HG02970 (cell line): ENCODE measurements at regions not wholly inside any gene's neighbourhood (a gene's known extent, or its start where the extent isn't known, plus 50 kb on each side); places are given as distances from the start of the nearest gene placed in this dataset.

Source experiments
- ATAC-seq: cut with Tn5 transposase; IDR thresholded peaks from one replicate; pipeline ENCODE4 v1.9.1; 2021; ENCODE audit warnings: mild to moderate bottlenecking, moderate library complexity, moderate number of reproducible peaks; ENCODE audit not compliant: unreplicated experiment, low FRiP score

- ATAC-seq, result no peak
Observed at GRCh38 chr13:74045583-74045982, 88.6 kb downstream of the KLF12 start.

DNA sequence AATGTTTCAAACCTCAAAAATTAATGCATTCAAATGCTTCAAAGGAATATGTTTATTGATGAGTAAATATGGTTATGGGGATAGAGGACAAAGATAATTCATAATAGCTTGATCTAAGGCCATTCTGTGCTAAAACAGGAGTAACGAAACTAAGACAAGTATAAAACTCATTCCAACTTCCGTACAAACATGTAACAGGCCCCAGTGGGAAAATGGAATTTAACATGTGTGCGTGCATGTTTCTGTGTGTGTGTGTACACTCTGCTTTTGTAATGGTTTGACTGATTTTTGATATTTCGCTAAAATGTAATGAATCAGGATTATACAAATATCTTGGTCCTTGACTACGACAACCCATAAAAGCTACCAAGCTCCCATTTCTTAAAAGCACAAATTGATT lies 91.0 kb downstream of the KLF12 start:
- no peak for ATAC-seq

GRCh38 chr13:74040200-74040599 lies 94.0 kb downstream of the KLF12 start:
- ATAC-seq, result no peak

GRCh38 chr13:74039667-74040066 lies 94.5 kb downstream of the KLF12 start:
- ATAC-seq, result no peak

- no peak for ATAC-seq
Observed at GRCh38 chr13:74039154-74039553, 95.0 kb downstream of the KLF12 start.

DNA sequence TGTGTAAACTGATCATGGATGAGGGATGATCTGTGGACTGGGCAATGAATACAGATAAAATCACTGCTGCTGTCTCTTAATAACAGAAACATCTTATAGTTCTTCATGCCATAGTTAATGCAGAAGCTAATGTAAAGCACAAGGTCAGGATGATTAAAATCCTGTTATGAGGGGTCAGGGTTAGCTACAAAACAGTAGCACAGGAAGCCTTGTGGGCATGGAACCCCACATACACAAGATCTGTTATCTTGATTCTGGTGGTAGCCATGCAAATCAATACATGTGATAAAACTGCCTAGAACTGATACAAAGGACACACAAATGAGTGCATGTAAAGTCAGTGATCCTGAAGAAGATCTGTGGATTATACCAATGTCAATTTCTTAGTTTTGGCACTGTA lies 96.4 kb downstream of the KLF12 start:
- ATAC-seq, result no peak

GRCh38 chr13:74036373-74036772 lies 97.8 kb downstream of the KLF12 start:
- ATAC-seq, result no peak

GRCh38 chr13:74035896-74036295 lies 98.3 kb downstream of the KLF12 start:
- ATAC-seq, result no peak

DNA sequence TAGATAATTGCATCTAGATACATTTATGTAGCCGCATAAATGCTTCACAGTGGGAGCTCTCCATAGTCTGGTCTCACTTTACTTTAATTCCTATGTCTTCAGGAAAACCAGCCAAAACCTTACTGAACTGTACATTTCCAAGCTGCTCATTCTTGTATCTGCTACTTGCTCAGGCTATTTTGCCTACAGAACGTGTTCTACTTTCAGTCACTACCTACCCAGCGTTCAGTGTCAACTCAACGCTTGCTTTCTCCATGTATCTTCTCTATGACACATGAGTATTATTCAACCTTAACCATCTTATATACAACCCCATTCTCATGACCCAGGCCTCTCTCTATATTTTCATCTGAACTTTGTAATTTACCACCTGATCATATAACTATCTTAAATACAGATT lies 101.9 kb downstream of the KLF12 start:
- ATAC-seq, result no peak

GRCh38 chr13:74027161-74027779 lies 106.9 kb downstream of the KLF12 start:
- peak; percentile 31 for ATAC-seq

- ATAC-seq, result peak; percentile 91
Observed at GRCh38 chr13:74026753-74027152, 107.5 kb downstream of the KLF12 start.

DNA sequence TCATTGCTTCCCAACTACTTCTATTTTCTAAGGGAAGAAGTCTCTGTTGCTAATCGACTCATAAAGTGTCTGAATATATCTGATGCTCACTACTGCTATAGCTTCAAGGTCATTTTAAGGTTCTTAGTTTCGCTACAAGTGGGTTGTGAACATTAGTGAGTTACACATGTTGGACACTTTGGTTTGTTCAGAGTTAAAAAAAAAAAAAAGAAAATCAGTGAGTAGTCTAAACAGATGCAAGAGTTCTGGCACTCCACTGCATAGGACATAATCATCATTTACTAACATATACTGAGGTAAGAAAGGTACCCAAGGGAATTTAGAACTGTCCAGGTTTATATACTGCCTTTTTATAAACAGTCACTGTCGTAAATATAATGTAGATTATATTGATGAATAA lies 108.8 kb downstream of the KLF12 start:
- no peak for ATAC-seq

GRCh38 chr13:74024856-74025255 lies 109.3 kb downstream of the KLF12 start:
- no peak for ATAC-seq

GRCh38 chr13:74024314-74024713 lies 109.9 kb downstream of the KLF12 start:
- ATAC-seq, result no peak

- ATAC-seq, result no peak
Observed at GRCh38 chr13:74023484-74023883, 110.7 kb downstream of the KLF12 start.

- ATAC-seq, result no peak
Observed at GRCh38 chr13:74021505-74021904, 112.7 kb downstream of the KLF12 start.

DNA sequence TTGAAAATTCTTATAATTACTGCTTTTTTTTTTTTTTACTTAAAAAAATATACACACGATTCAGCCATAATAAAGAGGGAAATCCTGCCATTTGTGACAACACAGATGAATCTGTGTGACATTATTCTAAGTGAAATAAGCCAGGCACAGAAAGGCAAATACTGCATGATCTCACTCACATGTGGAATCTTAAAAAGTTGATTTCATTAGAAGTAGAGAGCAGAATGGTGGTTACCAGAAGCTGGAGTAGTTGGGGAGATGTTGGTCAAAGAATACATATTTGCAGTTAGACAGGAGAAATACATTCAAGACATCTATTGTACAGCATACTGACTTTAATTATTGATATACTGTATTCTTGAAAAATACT lies 116.2 kb downstream of the KLF12 start:
- ATAC-seq, result no peak

GRCh38 chr13:74017301-74018061 lies 116.7 kb downstream of the KLF12 start:
- no peak for ATAC-seq

GRCh38 chr13:74015137-74015536 lies 119.1 kb downstream of the KLF12 start:
- no peak for ATAC-seq

GRCh38 chr13:74009100-74009668 lies 125.0 kb downstream of the KLF12 start:
- no peak for ATAC-seq

DNA sequence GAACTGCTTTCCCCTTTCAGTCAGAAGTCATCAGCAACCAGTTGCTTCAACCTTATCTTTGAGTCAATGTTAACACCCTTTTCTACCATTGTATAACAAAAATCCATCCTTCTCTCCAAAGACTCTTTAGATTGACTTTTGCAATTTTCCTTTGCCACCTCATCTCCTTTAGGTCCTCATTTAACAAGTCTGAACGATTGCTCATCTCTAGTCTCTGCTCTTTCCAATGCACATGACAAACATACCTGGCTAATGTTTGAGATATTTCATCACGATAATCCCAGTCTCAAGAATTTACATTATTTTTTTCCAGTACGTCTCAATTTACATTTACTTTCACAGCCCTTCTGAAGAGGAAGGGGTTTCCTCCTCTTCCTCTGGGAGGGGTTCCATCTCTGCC lies 127.5 kb downstream of the KLF12 start:
- ATAC-seq, result no peak
